Body of pancreas (tissue), 4 donors: ENCODE measurements at regions not wholly inside any gene's neighbourhood (a gene's known extent, or its start where the extent isn't known, plus 50 kb on each side); places are given as distances from the start of the nearest gene placed in this dataset.

Experiments
- ATAC-seq: fragments of 150-250 bp; one replicate; pipeline ENCODE4 v1.9.1; 2016
- DNase-seq, 4 donors: peaks; one replicate each; pipeline ENCODE4 v3.0.0-alpha.2; 2019
- H3K27ac ChIP-seq, 4 donors: fragments of 200-600 bp; sonication (generic); 1 replicate in 3 of 4; 2 replicates in 1 of 4; pipeline versions ENCODE4 v1.5.1 to v1.6.1; 2016 to 2019; ENCODE audit warnings: mild to moderate bottlenecking in 1 of 4, mixed read lengths in 1 of 4, moderate library complexity in 1 of 4
- H3K27me3 ChIP-seq, 2 donors: fragments of 200-600 bp; sonication (generic); one replicate each; pipeline ENCODE4 v1.6.0; 2016; ENCODE audit warnings: mild to moderate bottlenecking in 1 of 2
- H3K36me3 ChIP-seq, 2 donors: fragments of 200-600 bp; sonication (generic); replicated peaks in 1 of 2; 2 replicates each; pipeline ENCODE4 v1.5.1; 2016; ENCODE audit warnings: low read depth in 2 of 2; ENCODE audit not compliant: insufficient read depth in 1 of 2
- H3K4me1 ChIP-seq: fragments of 200-600 bp; sonication (generic); one replicate; pipeline ENCODE4 v1.6.0; 2016
- H3K4me3 ChIP-seq, 2 donors: fragments of 200-600 bp; sonication (generic); 1 replicate in 1 of 2; 2 replicates in 1 of 2; pipeline ENCODE4 v1.5.1; 2016 to 2019
- H3K9me3 ChIP-seq, 3 donors: fragments of 200-600 bp; sonication (generic); 1 replicate in 2 of 3; 2 replicates in 1 of 3; pipeline ENCODE4 v1.5.1; 2016
- CTCF ChIP-seq, 7 experiments: fragments of 450-650 bp in 4 of 7; fragments of 200-600 bp in 3 of 7; sonication (generic) in 3 of 7; IDR thresholded peaks; one replicate each; pipeline ENCODE4 v1.5.1; 2016 to 2019; ENCODE audit warnings: antibody characterized with exemption in 7 of 7
- POLR2A ChIP-seq, 3 donors: fragments of 450-650 bp; IDR thresholded peaks; one replicate each; pipeline ENCODE4 v1.6.1; 2016; ENCODE audit warnings: antibody characterized with exemption in 3 of 3, mild to moderate bottlenecking in 2 of 3
- WGBS, 2 donors: methylation state at CpG; one replicate each; pipeline ENCODE4 v1.1.5; 2017; 5-methylcytosine and 5-hydroxymethylcytosine counted together
- intact Hi-C: fragments of 100-400 bp; cut with DNase I; formaldehyde crosslinking; loops from one replicate; pipeline ENCODE4 v1.15.1; 2023

GRCh38 chrX:93977641-93978040 lies 303.6 kb downstream of the FAM133A start:
- no peaks in the 10 kb centered on the region for H3K4me1 ChIP-seq
- ATAC-seq (no peak), DNase-seq (no peak)
- no peak overlapping the region for H3K4me3 ChIP-seq
- H3K36me3 ChIP-seq: no peaks in the 10 kb centered on the region
- no peaks in the 10 kb centered on the region for H3K9me3 ChIP-seq
- no peaks in the 10 kb centered on the region for H3K27me3 ChIP-seq
- TF ChIP-seq CTCF (IDR thresholded peaks at IDR 0.05) (no peak), POLR2A (IDR thresholded peaks at IDR 0.05) (no peak)
- intact Hi-C loops: no loop called here
- H3K27ac ChIP-seq: no peak overlapping the region

GRCh38 chrX:93985344-93986307 lies 311.6 kb downstream of the FAM133A start:
- ATAC-seq (no peak), DNase-seq (no peak)
- peaks cover 0 to 4% of the 10 kb centered on the region in 2 donors for H3K27me3 ChIP-seq
- TF ChIP-seq POLR2A (IDR thresholded peaks at IDR 0.05) (no peak), CTCF (IDR thresholded peaks at IDR 0.05) (no peak)
- H3K36me3 ChIP-seq: no peaks in the 10 kb centered on the region
- H3K27ac ChIP-seq: no peak overlapping the region
- H3K4me3 ChIP-seq: no peak overlapping the region
- WGBS, 2 donors: 40 to 45% methylated on average over 2 of the region's 2 CpGs
- intact Hi-C loops: no loop called here
- H3K9me3 ChIP-seq: no peaks in the 10 kb centered on the region
- H3K4me1 ChIP-seq: no peaks in the 10 kb centered on the region
